NB4 (cell line): ENCODE measurements at regions not wholly inside any gene's neighbourhood (a gene's known extent, or its start where the extent isn't known, plus 50 kb on each side); places are given as distances from the start of the nearest gene placed in this dataset.

Source experiments
- DNase-seq: peaks from one replicate; pipeline ENCODE4 v3.0.0; 2010; ENCODE audit warnings: low read depth
- H3K4me3 ChIP-seq: one replicate; pipeline ENCODE4 v1.5.1; 2011; ENCODE audit warnings: mild to moderate bottlenecking, low read depth, low read length, moderate library complexity
- CTCF ChIP-seq: IDR thresholded peaks from one replicate; pipeline ENCODE4 v1.5.1; 2012; ENCODE audit warnings: low read depth, low read length
- MAX ChIP-seq: IDR thresholded peaks from 2 replicates; pipeline ENCODE4 v1.6.1; 2011; ENCODE audit warnings: low read depth, low read length
- MYC ChIP-seq: IDR thresholded peaks from 2 replicates; pipeline ENCODE4 v1.6.1; 2011; ENCODE audit warnings: low read depth, low read length
- POLR2A ChIP-seq: IDR thresholded peaks from 2 replicates; pipeline ENCODE4 v1.6.1; 2011; ENCODE audit warnings: mild to moderate bottlenecking; ENCODE audit not compliant: insufficient read length; ENCODE audit errors: extremely low read depth

- H3K4me3 ChIP-seq: no peak overlapping the region
- no peak for DNase-seq
- TF ChIP-seq MAX (no peak), POLR2A (no peak), CTCF (no peak), MYC (no peak)
Measured at GRCh38 chr7:25659841-25660240, 431.6 kb upstream of the NPVF start.

GRCh38 chr7:25662841-25663800, 434.8 kb upstream of the NPVF start:
- H3K4me3 ChIP-seq: no peak overlapping the region
- no peak for DNase-seq
- TF ChIP-seq POLR2A (no peak), MYC (no peak), CTCF (no peak), MAX (no peak)

- H3K4me3 ChIP-seq: no peak overlapping the region
- DNase-seq: no peak
- TF ChIP-seq CTCF: no peak
- no peak for TF ChIP-seq POLR2A
- no peak for TF ChIP-seq MYC
- TF ChIP-seq MAX: no peak
Measured at GRCh38 chr7:25663877-25664276, 435.6 kb upstream of the NPVF start.

GRCh38 chr7:25664593-25664992, 436.3 kb upstream of the NPVF start:
- DNase-seq: no peak
- no peak overlapping the region for H3K4me3 ChIP-seq

GRCh38 chr7:25665374-25665773, 437.1 kb upstream of the NPVF start:
- peak; percentile 17 for DNase-seq
- no peak overlapping the region for H3K4me3 ChIP-seq
- TF ChIP-seq MYC (no peak), CTCF (no peak), MAX (no peak), POLR2A (no peak)

More at GRCh38 chr7:25664593-25664992, 436.3 kb upstream of the NPVF start:
- TF ChIP-seq CTCF (no peak), MAX (no peak), POLR2A (no peak), MYC (no peak)
